ENCODE measurements at regions not wholly inside any gene's neighbourhood (a gene's known extent, or its start where the extent isn't known, plus 50 kb on each side); places are given as distances from the start of the nearest gene placed in this dataset.

- no peak overlapping the region for H3K27ac ChIP-seq
- no peak for TF ChIP-seq ZFX (IDR thresholded peaks at IDR 0.05)
- TF ChIP-seq, protein P1, sequence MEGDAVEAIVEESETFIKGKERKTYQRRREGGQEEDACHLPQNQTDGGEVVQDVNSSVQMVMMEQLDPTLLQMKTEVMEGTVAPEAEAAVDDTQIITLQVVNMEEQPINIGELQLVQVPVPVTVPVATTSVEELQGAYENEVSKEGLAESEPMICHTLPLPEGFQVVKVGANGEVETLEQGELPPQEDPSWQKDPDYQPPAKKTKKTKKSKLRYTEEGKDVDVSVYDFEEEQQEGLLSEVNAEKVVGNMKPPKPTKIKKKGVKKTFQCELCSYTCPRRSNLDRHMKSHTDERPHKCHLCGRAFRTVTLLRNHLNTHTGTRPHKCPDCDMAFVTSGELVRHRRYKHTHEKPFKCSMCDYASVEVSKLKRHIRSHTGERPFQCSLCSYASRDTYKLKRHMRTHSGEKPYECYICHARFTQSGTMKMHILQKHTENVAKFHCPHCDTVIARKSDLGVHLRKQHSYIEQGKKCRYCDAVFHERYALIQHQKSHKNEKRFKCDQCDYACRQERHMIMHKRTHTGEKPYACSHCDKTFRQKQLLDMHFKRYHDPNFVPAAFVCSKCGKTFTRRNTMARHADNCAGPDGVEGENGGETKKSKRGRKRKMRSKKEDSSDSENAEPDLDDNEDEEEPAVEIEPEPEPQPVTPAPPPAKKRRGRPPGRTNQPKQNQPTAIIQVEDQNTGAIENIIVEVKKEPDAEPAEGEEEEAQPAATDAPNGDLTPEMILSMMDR (conservative IDR thresholded peaks at IDR 0.05) = no peak
These were observed 281.9 kb downstream of the TRIB2 start for GRCh38 chr2:12998685-12999084.

DNA sequence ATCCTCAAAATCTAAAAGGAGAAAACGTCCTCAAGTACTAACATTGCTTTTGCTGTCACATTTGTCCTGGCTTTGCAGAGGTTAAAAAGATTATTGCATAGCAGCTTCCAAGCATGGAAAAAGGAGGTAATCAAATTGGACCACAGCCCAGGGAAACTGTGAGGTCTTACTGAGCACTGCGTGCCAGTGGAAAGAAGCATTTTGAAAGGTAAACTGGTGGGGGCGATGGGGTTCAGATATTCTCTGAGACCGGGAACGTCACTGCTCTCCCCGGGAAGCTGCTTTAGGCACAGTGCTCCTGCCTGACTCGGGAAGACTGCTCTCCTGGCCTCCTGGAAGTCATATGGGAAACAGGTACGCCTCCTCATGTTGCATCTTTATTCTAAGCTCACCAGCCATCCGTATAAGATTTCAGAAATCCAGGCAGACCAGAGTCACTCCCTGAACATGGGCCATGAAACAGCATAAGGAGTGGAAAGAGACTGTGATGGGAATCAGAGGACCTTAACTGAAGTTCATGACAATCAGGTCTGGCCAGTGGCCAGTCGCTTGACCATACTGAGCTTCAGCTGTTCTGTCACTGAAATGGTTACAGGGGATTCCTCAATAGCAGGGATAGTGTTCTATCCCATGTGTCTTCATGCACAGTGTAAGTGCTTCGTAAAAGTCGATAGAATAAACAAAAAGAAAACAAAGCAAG is 284.1 kb downstream of the TRIB2 start:
- TF ChIP-seq ZFX (IDR thresholded peaks at IDR 0.05) = no peak
- TF ChIP-seq, protein P1 (conservative IDR thresholded peaks at IDR 0.05) = no peak
- no peak overlapping the region for H3K27ac ChIP-seq

DNA sequence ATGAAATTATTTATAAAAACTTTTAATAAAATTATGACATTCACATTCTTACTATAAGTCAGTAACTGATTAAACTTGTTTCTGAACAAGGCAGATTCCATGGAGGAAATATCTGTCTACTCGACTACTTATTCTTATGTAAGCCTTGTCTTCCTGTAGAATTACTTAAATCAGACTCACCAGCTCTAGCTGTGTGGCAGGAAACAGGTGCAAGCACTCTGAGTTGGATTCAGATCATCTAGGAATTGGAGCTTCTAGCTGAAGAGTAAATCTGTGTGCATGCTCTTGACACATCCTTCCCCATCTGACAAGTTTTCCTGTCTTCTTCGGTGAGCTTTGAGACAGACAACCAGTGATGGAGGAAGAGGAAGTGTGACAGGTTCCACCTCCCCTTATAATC is 284.7 kb downstream of the TRIB2 start:
- no peak for TF ChIP-seq ZFX (IDR thresholded peaks at IDR 0.05)
- no peak overlapping the region for H3K27ac ChIP-seq

DNA sequence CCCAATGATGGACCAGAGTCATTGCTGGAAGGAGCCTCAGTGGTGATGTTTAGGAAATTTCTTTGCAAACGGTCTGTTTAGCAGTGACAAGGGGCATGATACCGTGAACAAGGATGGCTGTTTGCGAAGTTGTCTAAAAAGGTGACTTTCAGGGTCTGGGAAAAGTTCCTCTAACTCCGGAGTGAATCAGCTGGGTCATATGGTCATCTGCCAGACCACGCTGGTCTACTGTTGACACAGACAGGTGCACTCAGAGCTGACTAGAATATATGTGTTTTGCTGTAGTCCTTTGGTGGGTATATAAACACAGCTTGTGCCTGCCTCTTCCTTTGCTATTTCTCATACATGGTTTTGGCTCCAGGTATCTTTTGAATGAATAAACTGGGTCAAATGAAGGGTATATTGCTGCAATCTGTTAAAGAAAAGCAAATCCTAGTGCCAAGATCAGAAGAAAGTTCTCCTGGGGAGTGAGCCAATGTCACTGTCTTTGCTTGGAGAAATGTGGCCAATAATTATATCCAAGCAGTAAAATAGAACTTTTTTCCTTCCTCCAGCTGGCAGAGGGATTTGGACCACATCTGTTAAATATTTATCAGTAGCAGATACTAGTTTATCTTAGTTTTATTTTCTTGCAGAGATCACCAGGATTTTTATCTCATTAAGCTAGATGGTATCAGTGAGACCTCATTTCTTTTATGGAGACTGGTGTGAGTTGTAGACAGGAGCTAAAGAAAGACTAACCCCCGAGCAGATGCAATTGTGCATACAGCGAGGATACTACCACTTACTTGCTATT is 286.0 kb downstream of the TRIB2 start:
- no peak overlapping the region for H3K27ac ChIP-seq
- TF ChIP-seq, protein P1 (conservative IDR thresholded peaks at IDR 0.05) = no peak
- TF ChIP-seq ZFX (IDR thresholded peaks at IDR 0.05) = no peak

- TF ChIP-seq, protein P1 (conservative IDR thresholded peaks at IDR 0.05) = no peak
- no peak for TF ChIP-seq ZFX (IDR thresholded peaks at IDR 0.05)
- no peak overlapping the region for H3K27ac ChIP-seq
These were observed 286.8 kb downstream of the TRIB2 start for GRCh38 chr2:13003500-13003899.

DNA sequence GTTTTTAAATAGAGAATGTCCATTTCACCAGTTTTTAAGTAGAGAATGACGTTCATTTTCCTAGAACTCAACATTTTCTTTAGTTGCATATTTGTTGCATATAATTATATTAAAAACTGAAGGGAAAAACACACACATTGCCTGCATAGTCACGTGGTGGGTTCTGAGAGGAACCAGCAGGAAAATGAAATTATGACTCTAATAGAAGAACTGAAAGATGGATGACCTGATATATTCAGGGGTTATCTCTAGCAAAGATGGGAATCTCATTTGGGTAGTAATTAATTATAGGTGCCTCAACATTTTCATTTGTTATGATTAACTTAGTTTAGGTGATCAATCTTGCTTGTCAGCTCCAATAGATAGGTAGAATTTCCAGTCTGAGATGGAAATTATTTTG is 288.3 kb downstream of the TRIB2 start:
- TF ChIP-seq, protein P1 (conservative IDR thresholded peaks at IDR 0.05) = no peak
- TF ChIP-seq ZFX (IDR thresholded peaks at IDR 0.05) = no peak
- H3K27ac ChIP-seq = no peak overlapping the region

GRCh38 chr2:13005761-13006335 is 289.1 kb downstream of the TRIB2 start:
- TF ChIP-seq, protein P1 (conservative IDR thresholded peaks at IDR 0.05) = no peak
- no peak for TF ChIP-seq ZFX (IDR thresholded peaks at IDR 0.05)
- no peak overlapping the region for H3K27ac ChIP-seq

Data from C4-2B (cell line).